A549 (cell line): ENCODE measurements at regions not wholly inside any gene's neighbourhood (a gene's known extent, or its start where the extent isn't known, plus 50 kb on each side); places are given as distances from the start of the nearest gene placed in this dataset.
"Not testable (repeated sequence)": the region's sequence is repeated elsewhere in the genome, so short reads cannot be mapped to it uniquely, and the experiment has no call there.

Experiments
- ATAC-seq, 2 experiments: fragments of 200-7000 bp in 1 of 2; fragments of >200 bp in 1 of 2; cut with Nextera tagmentation in 1 of 2; cut with Tn5 transposase in 1 of 2; 3 replicates each; pipeline versions ENCODE4 v1.8.0 to v1.9.1; 2018 to 2020; ENCODE audit warnings: mild to moderate bottlenecking in 1 of 2, moderate library complexity in 1 of 2
- CTCF ChIA-PET: fragments of 300-600 bp; sonication (Branson Sonifier 250); formaldehyde crosslinking; extraction: SDS; loops from one replicate; lab custom pipeline; 2021; ENCODE audit warnings: antibody characterized with exemption, inconsistent platforms; lab: Yijun Ruan, JAX
- POLR2A ChIA-PET: fragments of 350-600 bp; formaldehyde crosslinking; extraction: SDS; loops from one replicate; lab custom pipeline; 2021; ENCODE audit warnings: antibody characterized with exemption, inconsistent platforms; lab: Yijun Ruan, JAX
- DNase-seq, 2 experiments: peaks; one replicate each; pipeline versions ENCODE4 v3.0.0 to v3.0.0-alpha.2; 2011 to 2016; ENCODE audit warnings: low read depth in 1 of 2, low spot score in 1 of 2
- FAIRE-seq: peaks from 2 replicates; lab custom pipeline; 2011; peaks lifted over from hg19 to GRCh38; lab: Jason Lieb, UNC
- H3K27ac ChIP-seq, 2 experiments: fragments of >200 bp; sonication (Bioruptor Twin); formaldehyde crosslinking; 3 replicates each; pipeline ENCODE4 v1.5.1; 2016 to 2017
- H3K4me1 ChIP-seq: fragments of >200 bp; sonication (Bioruptor Twin); formaldehyde crosslinking; 3 replicates; pipeline ENCODE4 v1.6.1; 2016
- H3K4me2 ChIP-seq: fragments of >200 bp; sonication (Bioruptor Twin); formaldehyde crosslinking; 3 replicates; pipeline ENCODE4 v1.6.1; 2016
- H3K4me3 ChIP-seq: fragments of >200 bp; sonication (Bioruptor Twin); formaldehyde crosslinking; 3 replicates; pipeline ENCODE4 v1.5.1; 2016
- H3K9me3 ChIP-seq: fragments of >200 bp; sonication (Bioruptor Twin); formaldehyde crosslinking; 3 replicates; pipeline ENCODE4 v1.6.1; 2016
- ATOH8 ChIP-seq: fragments of 250-450 bp; sonication (Bioruptor Pico); IDR thresholded peaks from 2 replicates; pipeline ENCODE4 v1.5.0; 2020; ENCODE audit warnings: low read depth, mild to moderate bottlenecking, moderate library complexity
- E2F6 ChIP-seq: IDR thresholded peaks from 2 replicates; pipeline ENCODE4 v1.6.1; 2012; ENCODE audit warnings: low read depth, borderline replicate concordance
- ELK1 ChIP-seq: fragments of 150-350 bp; IDR thresholded peaks from 2 replicates; pipeline ENCODE4 v1.6.1; 2014; ENCODE audit warnings: low read depth, mild to moderate bottlenecking, low read length
- FOSB ChIP-seq: fragments of 250-450 bp; sonication (Bioruptor Pico); IDR thresholded peaks from 2 replicates; pipeline ENCODE4 v1.5.0; 2020; ENCODE audit warnings: mild to moderate bottlenecking, moderate library complexity
- HOXA7 ChIP-seq: fragments of 250-450 bp; sonication (Bioruptor Pico); IDR thresholded peaks from 2 replicates; pipeline ENCODE4 v1.5.0; 2020; ENCODE audit warnings: mild to moderate bottlenecking, moderate library complexity
- HOXB13 ChIP-seq: fragments of 250-450 bp; sonication (Bioruptor Pico); IDR thresholded peaks from 2 replicates; pipeline ENCODE4 v1.5.0; 2020; ENCODE audit warnings: low read depth, mild to moderate bottlenecking, moderate library complexity
- KDM1A ChIP-seq: fragments of 200-600 bp; sonication (generic); IDR thresholded peaks from 2 replicates; pipeline ENCODE4 v1.6.1; 2016; ENCODE audit warnings: low read depth, mild to moderate bottlenecking
- MAFK ChIP-seq: fragments of 450-650 bp; IDR thresholded peaks from 2 replicates; pipeline ENCODE4 v1.6.1; 2014; ENCODE audit not compliant: partially characterized antibody
- MAX ChIP-seq: IDR thresholded peaks from 2 replicates; pipeline ENCODE4 v1.6.1; 2012
- MAZ ChIP-seq: fragments of 150-350 bp; IDR thresholded peaks from 2 replicates; pipeline ENCODE4 v1.6.1; 2014; ENCODE audit warnings: antibody characterized with exemption, low read depth, low read length, borderline replicate concordance
- MYC ChIP-seq: IDR thresholded peaks from 2 replicates; pipeline ENCODE4 v1.6.1; 2012; ENCODE audit warnings: mild to moderate bottlenecking, inconsistent platforms, low read length, improper control_type of control experiment, borderline replicate concordance
- NFE2L2 ChIP-seq: fragments of 150-350 bp; conservative IDR thresholded peaks from 2 replicates; pipeline ENCODE4 v1.6.1; 2014; ENCODE audit warnings: low read length
- NPAS2 ChIP-seq: fragments of 250-450 bp; sonication (Bioruptor Pico); IDR thresholded peaks from 2 replicates; pipeline ENCODE4 v1.8.0; 2022; ENCODE audit warnings: mild to moderate bottlenecking, moderate library complexity, borderline replicate concordance
- POLR2AphosphoS2 ChIP-seq: conservative IDR thresholded peaks from 2 replicates; pipeline ENCODE4 v1.6.1; 2012; ENCODE audit warnings: low read length, improper control_type of control experiment, inconsistent platforms
- RARB ChIP-seq: fragments of 250-450 bp; sonication (Bioruptor Pico); IDR thresholded peaks from 2 replicates; pipeline ENCODE4 v1.8.0; 2021; ENCODE audit warnings: mild to moderate bottlenecking, moderate library complexity
- RCOR1 ChIP-seq: fragments of 150-350 bp; IDR thresholded peaks from 2 replicates; pipeline ENCODE4 v1.6.1; 2014; ENCODE audit warnings: antibody characterized with exemption, low read length, low read depth
- REST ChIP-seq: fragments of 200-600 bp; sonication (generic); IDR thresholded peaks from 2 replicates; pipeline ENCODE4 v1.6.1; 2016; ENCODE audit warnings: antibody characterized with exemption, mild to moderate bottlenecking, moderate library complexity
- RFX5 ChIP-seq: fragments of 450-650 bp; IDR thresholded peaks from 2 replicates; pipeline ENCODE4 v1.7.1; 2014; ENCODE audit warnings: antibody characterized with exemption, mild to moderate bottlenecking, moderate library complexity
- ZNF302 ChIP-seq: fragments of 250-450 bp; sonication (Bioruptor Pico); IDR thresholded peaks from 2 replicates; pipeline ENCODE4 v1.9.0; 2021; ENCODE audit warnings: inconsistent platforms, mild to moderate bottlenecking, moderate library complexity
- WGBS: methylation state at CpG from one replicate; pipeline ENCODE4 v1.1.6; 2017; ENCODE audit errors: missing lambda C conversion rate; 5-methylcytosine and 5-hydroxymethylcytosine counted together

GRCh38 chr5:34555699-34556508 is 100.2 kb upstream of the RAI14 start:
- DNase-seq = no peak
- H3K4me1 ChIP-seq = peaks cover 17% of the 10 kb centered on the region
- no peak for ATAC-seq
- peak overlapping the region; percentile 59 for H3K4me2 ChIP-seq
- peak overlapping the region; percentile 23 to 42; a peak in 2 of 6 replicates for H3K27ac ChIP-seq
- TF ChIP-seq RARB (CRISPR knock-in tag) (no peak), RCOR1 (no peak), ZNF302 (CRISPR knock-in tag) (no peak), REST (no peak), RFX5 (no peak), MAX (no peak), NFE2L2 (no peak), MAZ (no peak), ATOH8 (CRISPR knock-in tag) (no peak), ELK1 (no peak), MAFK (no peak), NPAS2 (CRISPR knock-in tag) (no peak), FOSB (CRISPR knock-in tag) (no peak)
- no peak for FAIRE-seq
- 75% methylated on average over 10 of the region's 10 CpGs for WGBS
- no peaks in the 10 kb centered on the region for H3K9me3 ChIP-seq
- CTCF ChIA-PET = interaction anchor here (0.8 to 1.5 kb wide), 3 partner anchors 10 to 131 kb away, joined by 3 to 5 read pairs (median 3); no protein-coding TSS in a partner anchor
- POLR2A ChIA-PET = interaction anchor here (0.7 kb wide), 1 partner anchor 13 kb away, joined by 4 read pairs; no protein-coding TSS in a partner anchor
- H3K4me3 ChIP-seq = no peak overlapping the region

GRCh38 chr5:34556509-34556782 is 99.7 kb upstream of the RAI14 start:
- TF ChIP-seq POLR2AphosphoS2 = no peak
- TF ChIP-seq HOXA7 (CRISPR knock-in tag) = no peak
- no peak for TF ChIP-seq MAZ
- no peak for TF ChIP-seq MYC
- no peak for TF ChIP-seq E2F6
- no peak for TF ChIP-seq RARB (CRISPR knock-in tag)
- TF ChIP-seq KDM1A = no peak
- TF ChIP-seq HOXB13 (CRISPR knock-in tag) = no peak
- H3K4me3 ChIP-seq = no peak overlapping the region
- FAIRE-seq = no peak
- peak overlapping the region; percentile 23 to 42; a peak in 2 of 6 replicates for H3K27ac ChIP-seq
- peak overlapping the region; percentile 59 for H3K4me2 ChIP-seq
- H3K9me3 ChIP-seq = no peaks in the 10 kb centered on the region
- ChIA-PET POLR2A (no interaction called here), CTCF (interaction anchor here (1.5 kb wide), 2 partner anchors 10 to 28 kb away, joined by 3 to 5 read pairs; no protein-coding TSS in a partner anchor)
- 55% methylated on average over 2 of the region's 2 CpGs for WGBS
- DNase-seq = no peak
- no peak for ATAC-seq
- H3K4me1 ChIP-seq = peaks cover 14% of the 10 kb centered on the region

- WGBS = 58% methylated on average over 2 of the region's 2 CpGs
Observed at GRCh38 chr5:34561581-34561980, 94.5 kb upstream of the RAI14 start.

More at GRCh38 chr5:34561581-34561980, 94.5 kb upstream of the RAI14 start:
- ATAC-seq, H3K9me3 ChIP-seq, FAIRE-seq, H3K4me1 ChIP-seq, H3K27ac ChIP-seq, H3K4me2 ChIP-seq, DNase-seq, H3K4me3 ChIP-seq, POLR2A ChIA-PET: not testable (repeated sequence)
- CTCF ChIA-PET = interaction anchor here (1.2 kb wide), 1 partner anchor 16 kb away, joined by 3 read pairs; no protein-coding TSS in a partner anchor
